ENCODE measurements at regions not wholly inside any gene's neighbourhood (a gene's known extent, or its start where the extent isn't known, plus 50 kb on each side); places are given as distances from the start of the nearest gene placed in this dataset.
"Not testable (repeated sequence)": the region's sequence is repeated elsewhere in the genome, so short reads cannot be mapped to it uniquely, and the experiment has no call there.

DNA sequence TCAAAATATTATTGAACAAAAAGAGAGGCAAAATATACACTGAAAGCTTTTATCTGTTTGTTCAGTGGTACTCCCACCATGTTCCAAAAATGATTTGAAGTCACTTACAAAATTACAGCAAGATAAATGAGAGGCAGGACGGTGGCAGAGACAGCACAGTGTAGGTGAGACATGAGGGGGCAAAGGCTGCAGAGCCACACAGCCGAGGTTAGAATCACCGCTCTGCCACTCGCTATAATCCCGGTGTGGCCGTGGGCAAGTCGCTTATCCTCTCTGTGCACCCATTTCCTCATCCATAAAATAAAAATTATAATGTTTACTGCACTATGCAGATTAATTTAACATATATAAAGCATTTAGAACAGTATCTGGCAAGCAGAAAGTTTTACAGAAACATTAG lies 140.1 kb upstream of the BEND6 start:
- no peaks in the 10 kb centered on the region for H3K4me1 Mint-ChIP-seq
- no peak overlapping the region for H3K4me3 Mint-ChIP-seq
- ChIA-PET CTCF (no interaction called here), POLR2A (no interaction called here)
- H3K36me3 Mint-ChIP-seq: no peaks in the 10 kb centered on the region
- peaks cover 0 to 7% (median 0%) of the 10 kb centered on the region in 5 donors for H3K27me3 Mint-ChIP-seq
- H3K9me3 Mint-ChIP-seq: no peaks in the 10 kb centered on the region
- no peak overlapping the region for H3K27ac ChIP-seq (ENCODE audit: low read depth, low read length)
- no peaks in the 10 kb centered on the region for H3K9me3 ChIP-seq (ENCODE audit: control insufficient read depth in 2 of 3, low read length in 3 of 3)
- no peak overlapping the region for H3K27ac Mint-ChIP-seq
- no peaks in the 10 kb centered on the region for H3K36me3 ChIP-seq (ENCODE audit: control insufficient read depth in 2 of 3, insufficient read depth in 3 of 3, low read length in 3 of 3)
- no peak overlapping the region for H3K4me3 ChIP-seq (ENCODE audit: low read length)
- ATAC-seq (no peak), DNase-seq (no peak)
- no peaks in the 10 kb centered on the region for H3K4me1 ChIP-seq (ENCODE audit: control insufficient read depth in 2 of 2, insufficient read depth in 2 of 2, low read length in 2 of 2)
- no peaks in the 10 kb centered on the region for H3K27me3 ChIP-seq (ENCODE audit: control insufficient read depth in 2 of 2, insufficient read depth in 2 of 2, low read length in 2 of 2)
- intact Hi-C loops (cut with micrococcal nuclease): no loop called here

DNA sequence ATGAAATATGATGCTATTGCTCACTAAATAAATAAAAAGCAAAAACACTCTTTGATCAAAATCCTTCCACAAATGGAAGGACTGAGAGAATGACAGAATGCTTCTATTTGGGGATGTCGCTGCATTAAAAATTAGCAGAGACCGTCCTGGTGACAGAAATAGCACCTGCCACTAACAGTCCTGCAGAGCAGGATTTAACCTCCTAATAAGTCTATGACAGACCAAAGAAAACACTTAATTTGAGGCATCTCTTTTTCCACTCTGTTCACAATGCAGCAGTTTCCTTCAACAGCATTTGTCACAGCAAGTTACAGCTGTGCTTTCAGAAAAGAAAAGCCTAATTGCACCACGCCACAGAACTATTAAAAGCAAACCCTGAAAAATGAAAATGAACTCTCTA lies 140.6 kb upstream of the BEND6 start:
- Histone ChIP-seq H3K27me3 (ENCODE audit: control insufficient read depth in 2 of 2, insufficient read depth in 2 of 2, low read length in 2 of 2) (no peaks in the 10 kb centered on the region), H3K9me3 (ENCODE audit: control insufficient read depth in 2 of 3, low read length in 3 of 3) (no peaks in the 10 kb centered on the region), H3K4me3 (ENCODE audit: low read length) (no peak overlapping the region), H3K36me3 (ENCODE audit: control insufficient read depth in 2 of 3, insufficient read depth in 3 of 3, low read length in 3 of 3) (no peaks in the 10 kb centered on the region), H3K4me1 (ENCODE audit: control insufficient read depth in 2 of 2, insufficient read depth in 2 of 2, low read length in 2 of 2) (no peaks in the 10 kb centered on the region), H3K27ac (ENCODE audit: low read depth, low read length) (no peak overlapping the region)
- Mint-ChIP-seq H3K27me3 (peaks cover 0 to 7% (median under 1%) of the 10 kb centered on the region in 5 donors), H3K27ac (no peak overlapping the region), H3K4me1 (no peaks in the 10 kb centered on the region), H3K36me3 (no peaks in the 10 kb centered on the region), H3K4me3 (no peak overlapping the region), H3K9me3 (no peaks in the 10 kb centered on the region)
- intact Hi-C loops (cut with micrococcal nuclease): no loop called here
- DNase-seq (no peak), ATAC-seq (no peak)
- POLR2A ChIA-PET: no interaction called here
- CTCF ChIA-PET: no interaction called here

DNA sequence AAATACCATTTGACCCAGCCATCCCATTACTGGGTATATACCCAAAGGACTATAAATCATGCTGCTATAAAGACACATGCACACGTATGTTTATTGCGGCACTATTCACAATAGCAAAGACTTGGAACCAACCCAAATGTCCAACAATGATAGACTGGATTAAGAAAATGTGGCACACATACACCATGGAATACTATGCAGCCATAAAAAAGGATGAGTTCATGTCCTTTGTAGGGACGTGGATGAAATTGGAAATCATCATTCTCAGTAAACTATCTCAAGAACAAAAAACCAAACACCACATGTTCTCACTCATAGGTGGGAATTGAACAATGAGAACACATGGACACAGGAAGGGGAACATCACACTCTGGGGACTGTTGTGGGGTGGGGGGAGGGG lies 142.1 kb upstream of the BEND6 start:
- H3K4me3 ChIP-seq (ENCODE audit: low read length); POLR2A ChIA-PET; H3K27me3 Mint-ChIP-seq; H3K27me3 ChIP-seq (ENCODE audit: control insufficient read depth in 2 of 2, insufficient read depth in 2 of 2, low read length in 2 of 2); intact Hi-C loops (cut with micrococcal nuclease); H3K27ac ChIP-seq (ENCODE audit: low read depth, low read length); ATAC-seq; H3K4me3 Mint-ChIP-seq; CTCF ChIA-PET; H3K4me1 Mint-ChIP-seq; H3K27ac Mint-ChIP-seq; H3K9me3 Mint-ChIP-seq; H3K36me3 ChIP-seq (ENCODE audit: control insufficient read depth in 2 of 3, insufficient read depth in 3 of 3, low read length in 3 of 3); H3K36me3 Mint-ChIP-seq; DNase-seq; H3K4me1 ChIP-seq (ENCODE audit: control insufficient read depth in 2 of 2, insufficient read depth in 2 of 2, low read length in 2 of 2); H3K9me3 ChIP-seq (ENCODE audit: control insufficient read depth in 2 of 3, low read length in 3 of 3): not testable (repeated sequence)

DNA sequence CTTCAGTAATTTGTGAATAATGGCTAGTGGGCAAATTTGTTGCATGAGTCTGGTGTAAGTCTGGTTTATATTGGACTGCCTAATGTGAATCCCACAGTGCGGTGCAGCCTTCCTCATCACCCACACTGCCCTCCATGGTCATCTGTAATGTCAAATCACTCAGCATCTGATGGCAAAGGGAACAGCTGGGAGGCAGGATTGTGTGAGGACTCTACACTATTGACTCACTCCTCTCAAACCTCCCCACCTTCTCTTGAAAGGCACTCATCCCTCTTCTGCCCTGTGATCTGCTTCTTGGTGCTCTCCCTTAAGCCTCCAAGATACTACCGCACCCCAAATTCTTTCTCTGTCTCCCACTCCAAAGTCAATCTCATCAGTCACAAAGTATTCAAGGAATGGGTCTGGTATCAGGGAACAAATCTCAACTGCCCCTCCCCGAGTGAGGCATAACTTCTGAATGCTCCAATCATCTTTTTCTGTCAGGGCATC lies 146.0 kb upstream of the BEND6 start:
- intact Hi-C loops (cut with micrococcal nuclease): no loop called here
- no peaks in the 10 kb centered on the region for H3K27me3 ChIP-seq (ENCODE audit: control insufficient read depth in 2 of 2, insufficient read depth in 2 of 2, low read length in 2 of 2)
- no peak overlapping the region for H3K27ac Mint-ChIP-seq
- H3K4me1 ChIP-seq (ENCODE audit: control insufficient read depth in 2 of 2, insufficient read depth in 2 of 2, low read length in 2 of 2): no peaks in the 10 kb centered on the region
- ATAC-seq: no peak
- H3K4me1 Mint-ChIP-seq: no peaks in the 10 kb centered on the region
- H3K36me3 Mint-ChIP-seq: no peaks in the 10 kb centered on the region
- no peak overlapping the region for H3K4me3 Mint-ChIP-seq
- H3K9me3 Mint-ChIP-seq: peaks cover 0 to 1% (median 0%) of the 10 kb centered on the region in 11 donors
- H3K4me3 ChIP-seq (ENCODE audit: low read length): no peak overlapping the region
- H3K9me3 ChIP-seq (ENCODE audit: control insufficient read depth in 2 of 3, low read length in 3 of 3): no peaks in the 10 kb centered on the region
- H3K27me3 Mint-ChIP-seq: peaks cover 0 to 11% (median 4%) of the 10 kb centered on the region in 5 donors
- POLR2A ChIA-PET: no interaction called here
- CTCF ChIA-PET: no interaction called here
- H3K27ac ChIP-seq (ENCODE audit: low read depth, low read length): no peak overlapping the region
- no peaks in the 10 kb centered on the region for H3K36me3 ChIP-seq (ENCODE audit: control insufficient read depth in 2 of 3, insufficient read depth in 3 of 3, low read length in 3 of 3)
- no peak for DNase-seq

- Histone ChIP-seq H3K4me1 (ENCODE audit: control insufficient read depth in 2 of 2, insufficient read depth in 2 of 2, low read length in 2 of 2) (no peaks in the 10 kb centered on the region), H3K9me3 (ENCODE audit: control insufficient read depth in 2 of 3, low read length in 3 of 3) (no peaks in the 10 kb centered on the region), H3K27me3 (ENCODE audit: control insufficient read depth in 2 of 2, insufficient read depth in 2 of 2, low read length in 2 of 2) (no peaks in the 10 kb centered on the region), H3K36me3 (ENCODE audit: control insufficient read depth in 2 of 3, insufficient read depth in 3 of 3, low read length in 3 of 3) (no peaks in the 10 kb centered on the region), H3K27ac (ENCODE audit: low read depth, low read length) (no peak overlapping the region), H3K4me3 (ENCODE audit: low read length) (no peak overlapping the region)
- ChIA-PET POLR2A (no interaction called here), CTCF (no interaction called here)
- H3K4me3 Mint-ChIP-seq: no peak overlapping the region
- no peaks in the 10 kb centered on the region for H3K36me3 Mint-ChIP-seq
- H3K4me1 Mint-ChIP-seq: no peaks in the 10 kb centered on the region
- DNase-seq: no peak
- H3K9me3 Mint-ChIP-seq: peaks cover 0 to 1% (median 0%) of the 10 kb centered on the region in 11 donors
- intact Hi-C loops (cut with micrococcal nuclease): no loop called here
- no peak for ATAC-seq
- peaks cover 0 to 11% (median 4%) of the 10 kb centered on the region in 5 donors for H3K27me3 Mint-ChIP-seq
- no peak overlapping the region for H3K27ac Mint-ChIP-seq
These were observed 146.9 kb upstream of the BEND6 start for GRCh38 chr6:56807989-56808337.

- H3K27ac ChIP-seq (ENCODE audit: low read depth, low read length): no peak overlapping the region
- ChIA-PET POLR2A (interaction anchor here (0.9 kb wide), 1 partner anchor 37 kb away, joined by 3 read pairs; no protein-coding TSS in a partner anchor), CTCF (no interaction called here)
- H3K9me3 ChIP-seq (ENCODE audit: control insufficient read depth in 2 of 3, low read length in 3 of 3): no peaks in the 10 kb centered on the region
- H3K4me1 Mint-ChIP-seq: no peaks in the 10 kb centered on the region
- no peaks in the 10 kb centered on the region for H3K36me3 ChIP-seq (ENCODE audit: control insufficient read depth in 2 of 3, insufficient read depth in 3 of 3, low read length in 3 of 3)
- ATAC-seq: no peak
- peaks cover 0 to 11% (median 4%) of the 10 kb centered on the region in 5 donors for H3K27me3 Mint-ChIP-seq
- H3K4me1 ChIP-seq (ENCODE audit: control insufficient read depth in 2 of 2, insufficient read depth in 2 of 2, low read length in 2 of 2): no peaks in the 10 kb centered on the region
- no peak overlapping the region for H3K4me3 ChIP-seq (ENCODE audit: low read length)
- H3K36me3 Mint-ChIP-seq: no peaks in the 10 kb centered on the region
- intact Hi-C loops (cut with micrococcal nuclease): no loop called here
- no peak overlapping the region for H3K4me3 Mint-ChIP-seq
- H3K9me3 Mint-ChIP-seq: peaks cover 0 to 1% (median 0%) of the 10 kb centered on the region in 11 donors
- no peak overlapping the region for H3K27ac Mint-ChIP-seq
- no peak for DNase-seq
- no peaks in the 10 kb centered on the region for H3K27me3 ChIP-seq (ENCODE audit: control insufficient read depth in 2 of 2, insufficient read depth in 2 of 2, low read length in 2 of 2)
These were observed 147.4 kb upstream of the BEND6 start for GRCh38 chr6:56807326-56807988.

GRCh38 chr6:56806368-56806767 lies 148.5 kb upstream of the BEND6 start:
- DNase-seq (no peak), ATAC-seq (no peak)
- no peaks in the 10 kb centered on the region for H3K36me3 ChIP-seq (ENCODE audit: control insufficient read depth in 2 of 3, insufficient read depth in 3 of 3, low read length in 3 of 3)
- H3K9me3 Mint-ChIP-seq: peaks cover 0 to 1% (median 0%) of the 10 kb centered on the region in 11 donors
- H3K27ac ChIP-seq (ENCODE audit: low read depth, low read length): no peak overlapping the region
- no peak overlapping the region for H3K4me3 Mint-ChIP-seq
- H3K36me3 Mint-ChIP-seq: no peaks in the 10 kb centered on the region
- H3K27me3 Mint-ChIP-seq: peaks cover 0 to 11% (median 4%) of the 10 kb centered on the region in 5 donors
- intact Hi-C loops (cut with micrococcal nuclease): no loop called here
- H3K27me3 ChIP-seq (ENCODE audit: control insufficient read depth in 2 of 2, insufficient read depth in 2 of 2, low read length in 2 of 2): no peaks in the 10 kb centered on the region
- no peak overlapping the region for H3K27ac Mint-ChIP-seq
- CTCF ChIA-PET: interaction anchor here (0.6 kb wide), 1 partner anchor 138 kb away, joined by 3 read pairs; no protein-coding TSS in a partner anchor
- no peak overlapping the region for H3K4me3 ChIP-seq (ENCODE audit: low read length)
- H3K4me1 ChIP-seq (ENCODE audit: control insufficient read depth in 2 of 2, insufficient read depth in 2 of 2, low read length in 2 of 2): no peaks in the 10 kb centered on the region
- no peaks in the 10 kb centered on the region for H3K9me3 ChIP-seq (ENCODE audit: control insufficient read depth in 2 of 3, low read length in 3 of 3)
- H3K4me1 Mint-ChIP-seq: no peaks in the 10 kb centered on the region
- POLR2A ChIA-PET: no interaction called here
